Vagina (tissue), 2 donors: ENCODE measurements at regions not wholly inside any gene's neighbourhood (a gene's known extent, or its start where the extent isn't known, plus 50 kb on each side); places are given as distances from the start of the nearest gene placed in this dataset.

Experiments
- DNase-seq, 2 donors: peaks; one replicate each; pipeline ENCODE4 v3.0.0-alpha.2; 2017; ENCODE audit errors: extremely low spot score in 2 of 2
- H3K27ac ChIP-seq: fragments of 200-600 bp; sonication (generic); one replicate; pipeline ENCODE4 v1.5.1; 2019
- H3K27me3 ChIP-seq: fragments of 200-600 bp; sonication (generic); one replicate; pipeline ENCODE4 v1.5.1; 2019
- H3K36me3 ChIP-seq, 2 donors: fragments of 200-600 bp; sonication (generic); one replicate each; pipeline ENCODE4 v1.5.1; 2017 to 2019
- H3K4me1 ChIP-seq: fragments of 200-600 bp; sonication (generic); one replicate; pipeline ENCODE4 v1.5.1; 2019
- H3K4me3 ChIP-seq, 2 donors: fragments of 200-600 bp; sonication (generic); 1 replicate in 1 of 2; 2 replicates in 1 of 2; pipeline ENCODE4 v1.5.1; 2016 to 2019
- H3K9me3 ChIP-seq: fragments of 200-600 bp; sonication (generic); one replicate; pipeline ENCODE4 v1.5.1; 2019
- CTCF ChIP-seq, 3 experiments: fragments of 450-650 bp in 2 of 3; fragments of 200-600 bp in 1 of 3; sonication (generic) in 1 of 3; IDR thresholded peaks; one replicate each; pipeline ENCODE4 v1.5.1; 2017 to 2019; ENCODE audit warnings: antibody characterized with exemption in 3 of 3, mild to moderate bottlenecking in 2 of 3, moderate library complexity in 2 of 3
- POLR2A ChIP-seq, 2 donors: fragments of 450-650 bp; IDR thresholded peaks; one replicate each; pipeline ENCODE4 v1.6.1; 2017; ENCODE audit warnings: antibody characterized with exemption in 2 of 2, mild to moderate bottlenecking in 2 of 2, moderate library complexity in 2 of 2
- POLR2AphosphoS5 ChIP-seq, 2 donors: sonication (generic); formaldehyde crosslinking; IDR thresholded peaks; one replicate each; pipeline ENCODE4 v1.9.0; 2017; ENCODE audit warnings: antibody characterized with exemption in 2 of 2, mild to moderate bottlenecking in 2 of 2, low read depth in 1 of 2; ENCODE audit not compliant: insufficient read depth in 1 of 2
- intact Hi-C: fragments of 100-400 bp; cut with DNase I; formaldehyde crosslinking; loops from one replicate; pipeline ENCODE4 v1.15.1; 2023

- intact Hi-C loops: no loop called here
- H3K4me1 ChIP-seq: no peaks in the 10 kb centered on the region
- TF ChIP-seq POLR2A (IDR thresholded peaks at IDR 0.05) (no peak), CTCF (IDR thresholded peaks at IDR 0.05) (no peak), POLR2AphosphoS5 (IDR thresholded peaks at IDR 0.05; ENCODE audit: insufficient read depth in 1 of 2, low read depth in 1 of 2) (no peak)
- no peaks in the 10 kb centered on the region for H3K9me3 ChIP-seq
- H3K36me3 ChIP-seq: no peaks in the 10 kb centered on the region
- H3K4me3 ChIP-seq: no peak overlapping the region
- DNase-seq: no peak
- H3K27ac ChIP-seq: no peak overlapping the region
- H3K27me3 ChIP-seq: no peaks in the 10 kb centered on the region
Observed at GRCh38 chr4:123468479-123469031, 72.0 kb downstream of the SPRY1 start.

GRCh38 chr4:123469245-123469644 lies 72.7 kb downstream of the SPRY1 start:
- TF ChIP-seq CTCF (IDR thresholded peaks at IDR 0.05) (no peak), POLR2A (IDR thresholded peaks at IDR 0.05) (no peak), POLR2AphosphoS5 (IDR thresholded peaks at IDR 0.05; ENCODE audit: insufficient read depth in 1 of 2, low read depth in 1 of 2) (no peak)
- Histone ChIP-seq H3K4me3 (no peak overlapping the region), H3K27me3 (no peaks in the 10 kb centered on the region), H3K36me3 (no peaks in the 10 kb centered on the region), H3K9me3 (no peaks in the 10 kb centered on the region), H3K27ac (no peak overlapping the region), H3K4me1 (no peaks in the 10 kb centered on the region)
- intact Hi-C loops: no loop called here
- DNase-seq: no peak

- intact Hi-C loops: no loop called here
Observed at GRCh38 chr4:123469696-123470095, 73.1 kb downstream of the SPRY1 start.

GRCh38 chr4:123470640-123471039 lies 74.0 kb downstream of the SPRY1 start:
- Histone ChIP-seq H3K9me3 (no peaks in the 10 kb centered on the region), H3K36me3 (no peaks in the 10 kb centered on the region), H3K27me3 (no peaks in the 10 kb centered on the region), H3K27ac (no peak overlapping the region), H3K4me3 (no peak overlapping the region), H3K4me1 (no peaks in the 10 kb centered on the region)
- TF ChIP-seq POLR2AphosphoS5 (IDR thresholded peaks at IDR 0.05; ENCODE audit: insufficient read depth in 1 of 2, low read depth in 1 of 2): no peak
- TF ChIP-seq CTCF (IDR thresholded peaks at IDR 0.05): no peak
- TF ChIP-seq POLR2A (IDR thresholded peaks at IDR 0.05): no peak
- intact Hi-C loops: no loop called here
- no peak for DNase-seq

More at GRCh38 chr4:123469696-123470095, 73.1 kb downstream of the SPRY1 start:
- TF ChIP-seq POLR2A (IDR thresholded peaks at IDR 0.05) (no peak), CTCF (IDR thresholded peaks at IDR 0.05) (no peak), POLR2AphosphoS5 (IDR thresholded peaks at IDR 0.05; ENCODE audit: insufficient read depth in 1 of 2, low read depth in 1 of 2) (no peak)
- H3K36me3 ChIP-seq: no peaks in the 10 kb centered on the region
- H3K9me3 ChIP-seq: no peaks in the 10 kb centered on the region
- no peak for DNase-seq
- H3K27ac ChIP-seq: no peak overlapping the region
- H3K27me3 ChIP-seq: no peaks in the 10 kb centered on the region
- no peak overlapping the region for H3K4me3 ChIP-seq
- no peaks in the 10 kb centered on the region for H3K4me1 ChIP-seq

- no peaks in the 10 kb centered on the region for H3K36me3 ChIP-seq
- no peak for DNase-seq
- no peaks in the 10 kb centered on the region for H3K4me1 ChIP-seq
- no peaks in the 10 kb centered on the region for H3K27me3 ChIP-seq
- no peaks in the 10 kb centered on the region for H3K9me3 ChIP-seq
- intact Hi-C loops: no loop called here
- H3K27ac ChIP-seq: no peak overlapping the region
- TF ChIP-seq POLR2A (IDR thresholded peaks at IDR 0.05) (no peak), CTCF (IDR thresholded peaks at IDR 0.05) (no peak), POLR2AphosphoS5 (IDR thresholded peaks at IDR 0.05; ENCODE audit: insufficient read depth in 1 of 2, low read depth in 1 of 2) (no peak)
- no peak overlapping the region for H3K4me3 ChIP-seq
Observed at GRCh38 chr4:123471655-123472369, 75.2 kb downstream of the SPRY1 start.
